ENCODE measurements at regions not wholly inside any gene's neighbourhood (a gene's known extent, or its start where the extent isn't known, plus 50 kb on each side); places are given as distances from the start of the nearest gene placed in this dataset.

- no peak for DNase-seq (ENCODE audit: low read depth)
Observed at GRCh38 chr13:53201454-53202225, 173.0 kb downstream of the OLFM4 start.

- DNase-seq (ENCODE audit: low read depth), result no peak
Observed at GRCh38 chr13:53204598-53204997, 176.0 kb downstream of the OLFM4 start.

GRCh38 chr13:53206455-53206854 is 177.8 kb downstream of the OLFM4 start:
- no peak for DNase-seq (ENCODE audit: low read depth)

- DNase-seq (ENCODE audit: low read depth), result no peak
Observed at GRCh38 chr13:53207556-53207955, 178.9 kb downstream of the OLFM4 start.

- DNase-seq (ENCODE audit: low read depth), result no peak
Observed at GRCh38 chr13:53214433-53214832, 185.8 kb downstream of the OLFM4 start.

- DNase-seq (ENCODE audit: low read depth), result no peak
Observed at GRCh38 chr13:53215563-53215962, 186.9 kb downstream of the OLFM4 start.

- DNase-seq (ENCODE audit: low read depth), result no peak
Observed at GRCh38 chr13:53216773-53217172, 188.2 kb downstream of the OLFM4 start.

- no peak for DNase-seq (ENCODE audit: low read depth)
Observed at GRCh38 chr13:53217194-53217593, 188.6 kb downstream of the OLFM4 start.

GRCh38 chr13:53220038-53220437 is 191.4 kb downstream of the OLFM4 start:
- DNase-seq (ENCODE audit: low read depth), result no peak

GRCh38 chr13:53237696-53238095 is 209.1 kb downstream of the OLFM4 start:
- no peak for DNase-seq (ENCODE audit: low read depth)

GRCh38 chr13:53238261-53238660 is 209.6 kb downstream of the OLFM4 start:
- DNase-seq (ENCODE audit: low read depth), result no peak

- DNase-seq (ENCODE audit: low read depth), result no peak
Observed at GRCh38 chr13:53240401-53241025, 211.9 kb downstream of the OLFM4 start.

- no peak for DNase-seq (ENCODE audit: low read depth)
Observed at GRCh38 chr13:53241891-53242348, 213.3 kb downstream of the OLFM4 start.

- DNase-seq (ENCODE audit: low read depth), result no peak
Observed at GRCh38 chr13:53249236-53249635, 220.6 kb downstream of the OLFM4 start.

- peak; percentile 73 for DNase-seq (ENCODE audit: low read depth)
Observed at GRCh38 chr13:53250272-53250875, 221.8 kb downstream of the OLFM4 start.

GRCh38 chr13:53250977-53251376 is 222.4 kb downstream of the OLFM4 start:
- no peak for DNase-seq (ENCODE audit: low read depth)

GRCh38 chr13:53254500-53254899 is 225.9 kb downstream of the OLFM4 start:
- DNase-seq (ENCODE audit: low read depth), result no peak

- no peak for DNase-seq (ENCODE audit: low read depth)
Observed at GRCh38 chr13:53255795-53256194, 227.2 kb downstream of the OLFM4 start.

- DNase-seq (ENCODE audit: low read depth), result no peak
Observed at GRCh38 chr13:53260594-53260993, 232.0 kb downstream of the OLFM4 start.

- no peak for DNase-seq (ENCODE audit: low read depth)
Observed at GRCh38 chr13:53264751-53265385, 236.3 kb downstream of the OLFM4 start.

GRCh38 chr13:53266757-53267156 is 238.1 kb downstream of the OLFM4 start:
- DNase-seq (ENCODE audit: low read depth), result no peak

GRCh38 chr13:53269634-53270033 is 241.0 kb downstream of the OLFM4 start:
- DNase-seq (ENCODE audit: low read depth), result no peak

All from forelimb muscle (tissue), 1 donor.